NCI-H2227 (cell line): ENCODE measurements at regions not wholly inside any gene's neighbourhood (a gene's known extent, or its start where the extent isn't known, plus 50 kb on each side); places are given as distances from the start of the nearest gene placed in this dataset.

Source experiments
- DNase-seq: peaks from one replicate; lab custom pipeline; 2025; ENCODE audit not compliant: unreplicated experiment; lab: John Stamatoyannopoulos, UW

GRCh38 chr2:234134496-234134895 is 84.0 kb downstream of the SPP2 start:
- DNase-seq = no peak

GRCh38 chr2:234133004-234133403 is 82.5 kb downstream of the SPP2 start:
- DNase-seq = no peak

- no peak for DNase-seq
Measured at GRCh38 chr2:234130777-234131181, 80.3 kb downstream of the SPP2 start.

GRCh38 chr2:234128606-234129005 is 78.1 kb downstream of the SPP2 start:
- no peak for DNase-seq
